Neural cell (in vitro differentiated cells): ENCODE measurements at regions not wholly inside any gene's neighbourhood (a gene's known extent, or its start where the extent isn't known, plus 50 kb on each side); places are given as distances from the start of the nearest gene placed in this dataset.

Experiments used
- H2AFZ ChIP-seq: fragments of 200-600, 300-800 bp; sonication (generic), shearing (Covaris generic); 2 replicates; pipeline ENCODE4 v1.6.0; 2014; ENCODE audit warnings: low read depth, mild to moderate bottlenecking, antibody characterized with exemption, low read length, moderate library complexity
- H3F3A ChIP-seq: fragments of 200-600 bp; shearing (Covaris generic); 2 replicates; pipeline ENCODE4 v1.6.1; 2016; ENCODE audit warnings: mild to moderate bottlenecking, moderate library complexity, mixed read lengths, antibody characterized with exemption, low read length; ENCODE audit not compliant: insufficient read depth, poor library complexity, severe bottlenecking
- H3K27ac ChIP-seq: fragments of 200-600, 300-800 bp; sonication (generic), shearing (Covaris generic); 2 replicates; pipeline ENCODE4 v1.5.1; 2014; ENCODE audit warnings: mild to moderate bottlenecking, low read length, moderate library complexity
- H3K27me3 ChIP-seq: fragments of 300-800, 200-600 bp; sonication (generic), shearing (Covaris generic); 2 replicates; pipeline ENCODE4 v1.6.0; 2014; ENCODE audit warnings: mild to moderate bottlenecking, low read depth, low read length, moderate library complexity; ENCODE audit not compliant: insufficient read depth
- H3K36me3 ChIP-seq: fragments of 300-800, 200-600 bp; sonication (generic), shearing (Covaris generic); 2 replicates; pipeline ENCODE4 v1.5.1; 2014; ENCODE audit warnings: mild to moderate bottlenecking, antibody characterized with exemption, low read length, moderate library complexity; ENCODE audit not compliant: insufficient read depth
- H3K4me2 ChIP-seq: fragments of 300-800, 200-600 bp; sonication (generic), shearing (Covaris generic); 2 replicates; pipeline ENCODE4 v1.6.0; 2014; ENCODE audit warnings: mild to moderate bottlenecking, low read length
- H3K4me3 ChIP-seq: fragments of 300-800, 200-600 bp; sonication (generic), shearing (Covaris generic); 2 replicates; pipeline ENCODE4 v1.5.1; 2014; ENCODE audit warnings: mild to moderate bottlenecking, low read length, moderate library complexity
- H3K79me2 ChIP-seq: fragments of 200-600 bp; shearing (Covaris generic); replicated peaks from 2 replicates; pipeline ENCODE4 v1.6.0; 2014; ENCODE audit warnings: mild to moderate bottlenecking, low read length, moderate library complexity; ENCODE audit not compliant: insufficient read depth
- H3K9ac ChIP-seq: fragments of 300-800, 200-600 bp; sonication (generic), shearing (Covaris generic); 2 replicates; pipeline ENCODE4 v1.6.1; 2016; ENCODE audit warnings: mild to moderate bottlenecking, low read length, mixed read lengths
- H3K9me2 ChIP-seq: fragments of 200-600 bp; shearing (Covaris generic); 2 replicates; pipeline ENCODE4 v1.6.1; 2016; ENCODE audit warnings: mild to moderate bottlenecking, low read length, mixed read lengths; ENCODE audit not compliant: insufficient read depth
- H3K9me3 ChIP-seq: fragments of 200-600, 300-800 bp; sonication (generic), shearing (Covaris generic); 2 replicates; pipeline ENCODE4 v1.6.1; 2016; ENCODE audit warnings: mild to moderate bottlenecking, mixed run types, low read length, moderate library complexity, mixed read lengths
- H4K20me1 ChIP-seq: fragments of 200-600 bp; shearing (Covaris generic); 2 replicates; pipeline ENCODE4 v1.6.1; 2016; ENCODE audit warnings: mild to moderate bottlenecking, mixed run types; ENCODE audit not compliant: insufficient read depth
- EP300 ChIP-seq: fragments of 450-650 bp; conservative IDR thresholded peaks from 2 replicates; pipeline ENCODE4 v1.6.1; 2014; ENCODE audit warnings: antibody characterized with exemption, mild to moderate bottlenecking, moderate library complexity; ENCODE audit not compliant: poor library complexity, severe bottlenecking
- EZH2 ChIP-seq: fragments of 200-600, 300-800 bp; shearing (Covaris generic), sonication (generic); IDR thresholded peaks from 2 replicates; pipeline ENCODE4 v1.6.1; 2014; ENCODE audit warnings: antibody characterized with exemption, low read length, borderline replicate concordance, mild to moderate bottlenecking; ENCODE audit not compliant: insufficient read depth, poor library complexity, severe bottlenecking
- MXI1 ChIP-seq: fragments of 450-650 bp; conservative IDR thresholded peaks from 2 replicates; pipeline ENCODE4 v1.6.1; 2014; ENCODE audit warnings: antibody characterized with exemption, mild to moderate bottlenecking; ENCODE audit not compliant: poor library complexity, severe bottlenecking
- POLR2AphosphoS5 ChIP-seq: IDR thresholded peaks from 2 replicates; pipeline ENCODE4 v1.6.1; 2012
- RAD21 ChIP-seq: fragments of 450-650 bp; conservative IDR thresholded peaks from 2 replicates; pipeline ENCODE4 v1.6.1; 2014; ENCODE audit warnings: antibody characterized with exemption, mild to moderate bottlenecking, moderate library complexity
- SMC3 ChIP-seq: fragments of 450-650 bp; conservative IDR thresholded peaks from 2 replicates; pipeline ENCODE4 v1.6.1; 2014; ENCODE audit warnings: antibody characterized with exemption, mild to moderate bottlenecking, moderate library complexity; ENCODE audit not compliant: poor library complexity
- TAF1 ChIP-seq: IDR thresholded peaks from 2 replicates; pipeline ENCODE4 v1.6.1; 2012; ENCODE audit warnings: low read depth
- TF ChIP-seq, protein P1 (sequence below): IDR thresholded peaks from 2 replicates; pipeline ENCODE4 v1.6.1; 2012; ENCODE audit warnings: borderline replicate concordance
- TF ChIP-seq, protein P2 (sequence below): fragments of 450-650 bp; IDR thresholded peaks from 2 replicates; pipeline ENCODE4 v1.5.1; 2014; ENCODE audit warnings: antibody characterized with exemption, mild to moderate bottlenecking, moderate library complexity; ENCODE audit not compliant: poor library complexity, severe bottlenecking

GRCh38 chr5:128796506-128796905 is 168.8 kb upstream of the SLC27A6 start:
- H3F3A ChIP-seq = no peaks in the 10 kb centered on the region
- no peaks in the 10 kb centered on the region for H3K9me3 ChIP-seq
- H4K20me1 ChIP-seq = no peaks in the 10 kb centered on the region
- H2AFZ ChIP-seq = no peak overlapping the region
- H3K4me3 ChIP-seq = no peak overlapping the region
- H3K36me3 ChIP-seq = no peaks in the 10 kb centered on the region
- no peak for TF ChIP-seq MXI1
- no peak for TF ChIP-seq RAD21
- TF ChIP-seq POLR2AphosphoS5 = no peak
- TF ChIP-seq EP300 = no peak
- TF ChIP-seq, protein P1, sequence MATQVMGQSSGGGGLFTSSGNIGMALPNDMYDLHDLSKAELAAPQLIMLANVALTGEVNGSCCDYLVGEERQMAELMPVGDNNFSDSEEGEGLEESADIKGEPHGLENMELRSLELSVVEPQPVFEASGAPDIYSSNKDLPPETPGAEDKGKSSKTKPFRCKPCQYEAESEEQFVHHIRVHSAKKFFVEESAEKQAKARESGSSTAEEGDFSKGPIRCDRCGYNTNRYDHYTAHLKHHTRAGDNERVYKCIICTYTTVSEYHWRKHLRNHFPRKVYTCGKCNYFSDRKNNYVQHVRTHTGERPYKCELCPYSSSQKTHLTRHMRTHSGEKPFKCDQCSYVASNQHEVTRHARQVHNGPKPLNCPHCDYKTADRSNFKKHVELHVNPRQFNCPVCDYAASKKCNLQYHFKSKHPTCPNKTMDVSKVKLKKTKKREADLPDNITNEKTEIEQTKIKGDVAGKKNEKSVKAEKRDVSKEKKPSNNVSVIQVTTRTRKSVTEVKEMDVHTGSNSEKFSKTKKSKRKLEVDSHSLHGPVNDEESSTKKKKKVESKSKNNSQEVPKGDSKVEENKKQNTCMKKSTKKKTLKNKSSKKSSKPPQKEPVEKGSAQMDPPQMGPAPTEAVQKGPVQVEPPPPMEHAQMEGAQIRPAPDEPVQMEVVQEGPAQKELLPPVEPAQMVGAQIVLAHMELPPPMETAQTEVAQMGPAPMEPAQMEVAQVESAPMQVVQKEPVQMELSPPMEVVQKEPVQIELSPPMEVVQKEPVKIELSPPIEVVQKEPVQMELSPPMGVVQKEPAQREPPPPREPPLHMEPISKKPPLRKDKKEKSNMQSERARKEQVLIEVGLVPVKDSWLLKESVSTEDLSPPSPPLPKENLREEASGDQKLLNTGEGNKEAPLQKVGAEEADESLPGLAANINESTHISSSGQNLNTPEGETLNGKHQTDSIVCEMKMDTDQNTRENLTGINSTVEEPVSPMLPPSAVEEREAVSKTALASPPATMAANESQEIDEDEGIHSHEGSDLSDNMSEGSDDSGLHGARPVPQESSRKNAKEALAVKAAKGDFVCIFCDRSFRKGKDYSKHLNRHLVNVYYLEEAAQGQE = no peak
- no peak for TF ChIP-seq SMC3
- TF ChIP-seq EZH2 = no peak
- TF ChIP-seq TAF1 = no peak
- TF ChIP-seq, protein P2, sequence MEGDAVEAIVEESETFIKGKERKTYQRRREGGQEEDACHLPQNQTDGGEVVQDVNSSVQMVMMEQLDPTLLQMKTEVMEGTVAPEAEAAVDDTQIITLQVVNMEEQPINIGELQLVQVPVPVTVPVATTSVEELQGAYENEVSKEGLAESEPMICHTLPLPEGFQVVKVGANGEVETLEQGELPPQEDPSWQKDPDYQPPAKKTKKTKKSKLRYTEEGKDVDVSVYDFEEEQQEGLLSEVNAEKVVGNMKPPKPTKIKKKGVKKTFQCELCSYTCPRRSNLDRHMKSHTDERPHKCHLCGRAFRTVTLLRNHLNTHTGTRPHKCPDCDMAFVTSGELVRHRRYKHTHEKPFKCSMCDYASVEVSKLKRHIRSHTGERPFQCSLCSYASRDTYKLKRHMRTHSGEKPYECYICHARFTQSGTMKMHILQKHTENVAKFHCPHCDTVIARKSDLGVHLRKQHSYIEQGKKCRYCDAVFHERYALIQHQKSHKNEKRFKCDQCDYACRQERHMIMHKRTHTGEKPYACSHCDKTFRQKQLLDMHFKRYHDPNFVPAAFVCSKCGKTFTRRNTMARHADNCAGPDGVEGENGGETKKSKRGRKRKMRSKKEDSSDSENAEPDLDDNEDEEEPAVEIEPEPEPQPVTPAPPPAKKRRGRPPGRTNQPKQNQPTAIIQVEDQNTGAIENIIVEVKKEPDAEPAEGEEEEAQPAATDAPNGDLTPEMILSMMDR = no peak
- H3K79me2 ChIP-seq = no peaks in the 10 kb centered on the region
- H3K9me2 ChIP-seq = no peaks in the 10 kb centered on the region
- no peak overlapping the region for H3K4me2 ChIP-seq
- H3K27me3 ChIP-seq = no peaks in the 10 kb centered on the region
- no peak overlapping the region for H3K9ac ChIP-seq
- H3K27ac ChIP-seq = no peak overlapping the region

DNA sequence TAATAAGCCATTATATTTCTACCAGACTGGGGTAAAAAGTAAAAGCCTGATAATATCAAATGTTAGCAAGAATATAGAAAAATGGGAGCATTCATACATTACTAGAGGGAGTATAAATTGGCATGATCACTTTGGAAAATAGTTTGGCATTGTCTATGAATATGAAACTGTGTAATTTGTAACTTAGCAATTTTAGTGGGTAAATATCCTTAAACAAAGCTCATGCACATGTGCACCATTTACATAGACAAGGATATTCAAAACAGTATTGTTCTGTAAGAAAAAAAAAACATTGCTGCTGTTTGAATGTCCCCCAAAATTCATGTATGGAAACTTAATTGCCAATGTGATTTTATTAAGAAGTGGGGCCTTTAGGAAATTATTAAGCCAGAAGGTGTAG is 166.4 kb upstream of the SLC27A6 start:
- Histone ChIP-seq H3K9ac (no peak overlapping the region), H3K9me2 (no peaks in the 10 kb centered on the region), H3K36me3 (no peaks in the 10 kb centered on the region), H3F3A (no peaks in the 10 kb centered on the region), H3K4me3 (no peak overlapping the region), H2AFZ (no peak overlapping the region), H3K9me3 (no peaks in the 10 kb centered on the region), H3K4me2 (no peak overlapping the region), H3K79me2 (no peaks in the 10 kb centered on the region), H3K27me3 (no peaks in the 10 kb centered on the region), H3K27ac (no peak overlapping the region), H4K20me1 (no peaks in the 10 kb centered on the region)
- no peak for TF ChIP-seq EP300
- TF ChIP-seq, protein P1 = no peak
- no peak for TF ChIP-seq SMC3
- no peak for TF ChIP-seq TAF1
- no peak for TF ChIP-seq MXI1
- no peak for TF ChIP-seq EZH2
- no peak for TF ChIP-seq RAD21
- no peak for TF ChIP-seq POLR2AphosphoS5
- TF ChIP-seq, protein P2 = no peak
